ENCODE measurements at regions not wholly inside any gene's neighbourhood (a gene's known extent, or its start where the extent isn't known, plus 50 kb on each side); places are given as distances from the start of the nearest gene placed in this dataset.

DNA sequence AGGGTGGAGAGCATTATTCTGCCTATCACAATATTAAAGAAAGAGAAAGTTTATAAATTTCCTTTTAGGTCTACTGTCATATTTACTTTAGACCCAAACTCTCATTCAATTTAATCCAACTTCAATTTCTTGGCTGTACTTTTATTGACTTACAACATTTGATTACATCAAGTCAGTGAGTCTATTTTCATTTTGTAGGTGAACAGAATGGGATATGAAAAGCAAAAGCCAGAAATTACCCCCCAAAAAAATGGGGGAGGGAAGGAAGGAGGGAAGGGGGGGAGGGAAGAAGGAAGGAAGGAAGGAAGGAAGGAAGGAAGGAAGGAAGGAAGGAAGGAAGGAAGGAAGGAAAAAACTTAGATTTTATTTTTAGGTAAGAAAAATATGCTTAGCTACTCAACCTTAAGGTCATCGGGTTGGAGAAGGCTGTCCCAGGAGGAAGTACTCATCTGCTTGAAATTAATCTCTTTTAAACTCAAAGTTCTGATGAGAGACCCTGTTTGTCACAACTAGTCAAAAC lies 320.1 kb upstream of the ATP11B start:
- DNase-seq (ENCODE audit: low read depth): no peak
- TF ChIP-seq, protein P1, sequence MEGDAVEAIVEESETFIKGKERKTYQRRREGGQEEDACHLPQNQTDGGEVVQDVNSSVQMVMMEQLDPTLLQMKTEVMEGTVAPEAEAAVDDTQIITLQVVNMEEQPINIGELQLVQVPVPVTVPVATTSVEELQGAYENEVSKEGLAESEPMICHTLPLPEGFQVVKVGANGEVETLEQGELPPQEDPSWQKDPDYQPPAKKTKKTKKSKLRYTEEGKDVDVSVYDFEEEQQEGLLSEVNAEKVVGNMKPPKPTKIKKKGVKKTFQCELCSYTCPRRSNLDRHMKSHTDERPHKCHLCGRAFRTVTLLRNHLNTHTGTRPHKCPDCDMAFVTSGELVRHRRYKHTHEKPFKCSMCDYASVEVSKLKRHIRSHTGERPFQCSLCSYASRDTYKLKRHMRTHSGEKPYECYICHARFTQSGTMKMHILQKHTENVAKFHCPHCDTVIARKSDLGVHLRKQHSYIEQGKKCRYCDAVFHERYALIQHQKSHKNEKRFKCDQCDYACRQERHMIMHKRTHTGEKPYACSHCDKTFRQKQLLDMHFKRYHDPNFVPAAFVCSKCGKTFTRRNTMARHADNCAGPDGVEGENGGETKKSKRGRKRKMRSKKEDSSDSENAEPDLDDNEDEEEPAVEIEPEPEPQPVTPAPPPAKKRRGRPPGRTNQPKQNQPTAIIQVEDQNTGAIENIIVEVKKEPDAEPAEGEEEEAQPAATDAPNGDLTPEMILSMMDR (conservative IDR thresholded peaks at IDR 0.05; ENCODE audit: low read depth, low read length): no peak
- H3K4me3 ChIP-seq (ENCODE audit: low read depth, low read length): no peak overlapping the region

DNA sequence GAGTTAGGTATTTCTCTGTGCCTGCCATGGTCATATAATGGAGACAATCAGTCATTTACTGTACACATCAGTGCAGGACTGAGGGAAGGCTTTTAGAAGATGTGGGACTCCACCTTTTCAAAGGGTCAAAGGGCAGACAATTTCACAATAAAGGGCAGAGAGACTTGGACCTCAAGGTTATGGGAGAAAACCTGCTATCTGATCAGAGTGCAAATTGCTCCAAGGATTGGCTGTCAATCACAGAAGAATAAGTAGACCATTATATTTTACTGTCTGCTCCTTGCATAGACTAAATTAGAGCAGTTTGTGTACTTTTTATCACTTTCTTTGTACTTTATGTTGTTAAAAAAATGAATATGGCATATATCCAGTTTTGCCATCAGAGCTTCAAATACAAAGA lies 314.9 kb upstream of the ATP11B start:
- TF ChIP-seq, protein P1 (conservative IDR thresholded peaks at IDR 0.05; ENCODE audit: low read depth, low read length): no peak
- DNase-seq (ENCODE audit: low read depth): no peak
- H3K4me3 ChIP-seq (ENCODE audit: low read depth, low read length): no peak overlapping the region

DNA sequence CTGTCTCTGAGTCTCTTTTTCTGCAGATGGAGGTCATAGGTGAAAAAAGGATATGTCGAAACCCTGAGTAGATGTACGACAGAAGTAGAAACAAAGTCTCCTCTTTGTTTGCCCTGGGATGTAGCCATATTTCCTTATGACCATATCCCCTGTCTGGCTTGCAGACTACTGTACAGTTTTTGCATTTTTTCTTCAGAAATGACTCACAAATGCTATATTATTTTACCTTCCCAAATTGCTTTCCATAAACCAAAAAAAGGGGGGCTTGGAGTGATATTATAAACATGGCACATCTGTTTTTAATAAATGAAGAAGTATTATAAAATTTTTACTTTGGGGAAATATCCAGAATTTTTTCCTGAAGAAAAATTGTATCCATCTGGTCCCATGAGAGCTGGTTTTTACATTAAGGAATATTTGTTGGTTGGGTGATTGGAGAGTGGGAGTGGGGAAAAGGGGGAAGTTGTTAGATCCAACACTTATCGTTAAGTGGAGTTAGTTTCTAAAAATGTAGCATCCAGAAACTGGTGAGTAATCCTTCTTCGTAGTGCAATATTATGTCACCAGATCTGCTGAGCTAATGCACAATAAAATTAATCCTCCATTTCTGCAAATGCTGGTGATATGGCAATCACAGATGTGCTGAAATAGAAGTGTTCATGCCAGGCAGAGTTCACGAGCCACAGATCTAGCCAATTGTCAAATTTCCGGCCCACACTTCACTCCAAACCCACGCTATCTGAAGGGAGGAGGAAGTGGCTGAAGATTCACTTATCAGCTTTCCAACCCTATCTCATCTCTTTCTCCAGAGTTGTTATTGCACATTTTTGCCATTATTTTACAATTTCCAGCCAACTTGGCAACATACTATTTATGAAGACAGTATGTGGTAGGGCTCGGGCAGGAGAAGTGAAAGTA lies 313.6 kb upstream of the ATP11B start:
- no peak overlapping the region for H3K4me3 ChIP-seq (ENCODE audit: low read depth, low read length)
- no peak for DNase-seq (ENCODE audit: low read depth)
- TF ChIP-seq, protein P1 (conservative IDR thresholded peaks at IDR 0.05; ENCODE audit: low read depth, low read length): no peak

DNA sequence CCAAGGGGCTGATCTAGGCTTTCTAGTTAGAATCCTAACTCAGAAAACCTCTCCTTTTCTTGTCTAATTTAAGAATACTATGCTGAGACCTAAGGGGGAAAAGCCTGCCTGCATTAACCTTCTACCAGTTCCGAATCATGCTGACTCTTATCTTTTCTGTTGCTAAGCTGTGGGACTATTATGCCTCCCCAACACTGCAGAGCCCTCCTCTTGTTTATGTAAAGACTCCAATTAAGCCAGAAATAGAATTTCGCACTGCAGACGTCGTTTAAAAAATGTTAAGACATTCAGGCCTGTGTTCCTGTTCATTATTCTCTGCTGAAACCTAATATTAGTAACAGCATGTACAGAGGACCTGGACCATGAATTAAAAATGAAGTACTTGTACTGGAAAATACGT lies 310.6 kb upstream of the ATP11B start:
- TF ChIP-seq, protein P1 (conservative IDR thresholded peaks at IDR 0.05; ENCODE audit: low read depth, low read length): no peak
- DNase-seq (ENCODE audit: low read depth): no peak
- no peak overlapping the region for H3K4me3 ChIP-seq (ENCODE audit: low read depth, low read length)

DNA sequence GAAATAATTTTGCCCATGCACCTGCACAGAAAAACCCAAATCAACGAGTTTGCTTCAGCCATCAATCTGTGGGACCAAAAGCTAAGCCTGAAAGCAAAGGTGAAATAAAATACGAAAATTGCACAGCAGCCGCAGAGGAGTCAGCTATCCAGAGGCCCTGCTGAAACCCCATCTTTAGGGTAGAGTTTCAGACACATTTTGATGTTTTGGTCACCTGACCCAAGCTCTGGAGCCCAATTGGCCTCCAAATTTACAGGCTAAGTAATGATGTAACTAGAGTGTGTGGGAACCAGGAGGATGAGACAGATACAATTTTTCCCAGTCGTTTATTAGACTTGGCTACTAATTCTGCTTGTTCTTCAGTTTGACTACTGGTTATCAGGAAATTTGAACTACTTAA lies 308.6 kb upstream of the ATP11B start:
- TF ChIP-seq, protein P1 (conservative IDR thresholded peaks at IDR 0.05; ENCODE audit: low read depth, low read length): no peak
- H3K4me3 ChIP-seq (ENCODE audit: low read depth, low read length): no peak overlapping the region
- no peak for DNase-seq (ENCODE audit: low read depth)

DNA sequence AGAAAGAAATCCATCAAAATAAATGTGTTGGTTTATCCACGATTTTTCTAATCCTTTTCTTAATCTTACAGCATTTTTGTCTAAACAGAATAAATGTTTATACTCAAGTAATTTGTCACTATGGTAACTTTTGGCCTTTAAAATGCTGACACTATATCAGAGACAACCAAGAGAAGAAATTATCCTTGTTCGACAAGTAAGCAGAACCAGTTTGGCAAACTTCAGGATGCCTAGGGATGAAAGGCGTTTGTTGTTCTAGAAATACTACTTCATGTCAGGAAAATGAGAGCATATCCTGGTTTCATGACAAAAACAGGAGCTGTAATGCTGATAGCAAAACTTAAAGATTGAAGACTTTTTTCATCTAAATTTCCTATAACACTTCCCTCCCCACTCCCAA lies 308.0 kb upstream of the ATP11B start:
- TF ChIP-seq, protein P1 (conservative IDR thresholded peaks at IDR 0.05; ENCODE audit: low read depth, low read length): no peak
- no peak for DNase-seq (ENCODE audit: low read depth)
- H3K4me3 ChIP-seq (ENCODE audit: low read depth, low read length): no peak overlapping the region
